HG02840 (cell line): ENCODE measurements at regions not wholly inside any gene's neighbourhood (a gene's known extent, or its start where the extent isn't known, plus 50 kb on each side); places are given as distances from the start of the nearest gene placed in this dataset.

Experiments
- ATAC-seq: cut with Tn5 transposase; IDR thresholded peaks from one replicate; pipeline ENCODE4 v1.9.1; 2021; ENCODE audit warnings: mild to moderate bottlenecking, moderate library complexity, moderate number of reproducible peaks; ENCODE audit not compliant: unreplicated experiment, low FRiP score

- ATAC-seq: no peak
These were observed 425.3 kb upstream of the CDH6 start for GRCh38 chr5:30768056-30768690.

GRCh38 chr5:30765706-30766105 is 427.8 kb upstream of the CDH6 start:
- no peak for ATAC-seq

DNA sequence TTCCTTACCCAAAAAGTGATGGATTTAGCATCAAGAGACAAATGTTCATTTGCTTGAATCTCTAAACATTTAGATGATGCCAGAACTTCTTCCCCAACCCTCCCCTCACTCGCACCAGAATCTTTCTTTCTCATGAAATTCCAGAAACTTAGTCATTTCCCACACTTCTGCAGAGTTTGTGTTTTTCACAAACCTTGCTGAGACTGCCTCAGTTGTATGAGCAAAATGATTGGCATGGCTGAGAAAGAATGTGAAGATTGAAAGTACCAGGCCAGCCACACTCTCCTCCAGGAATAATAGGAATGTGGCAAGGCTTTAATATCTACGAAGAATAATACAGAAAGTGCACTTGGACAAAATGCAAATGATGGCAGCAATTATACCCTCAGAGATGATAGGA is 428.3 kb upstream of the CDH6 start:
- ATAC-seq: no peak

DNA sequence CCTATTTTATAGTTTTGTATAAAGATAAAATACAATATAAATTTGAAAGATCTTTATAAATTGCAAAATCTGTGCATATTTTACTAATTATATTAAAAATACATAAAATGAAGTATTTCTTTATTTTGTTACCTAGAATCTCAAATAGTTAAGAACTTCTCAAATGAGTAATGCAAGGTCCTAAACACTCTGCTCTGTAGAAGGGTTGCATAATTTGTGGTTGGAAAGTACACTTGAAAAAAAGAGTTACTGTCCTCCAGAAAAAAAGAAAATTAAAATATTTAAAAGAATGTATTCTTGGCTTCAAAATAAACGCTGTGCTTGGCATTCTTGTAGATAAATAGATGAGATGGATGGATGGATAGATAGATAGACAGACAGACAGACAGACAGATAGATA is 428.8 kb upstream of the CDH6 start:
- ATAC-seq: no peak

GRCh38 chr5:30759731-30760130 is 433.8 kb upstream of the CDH6 start:
- no peak for ATAC-seq

DNA sequence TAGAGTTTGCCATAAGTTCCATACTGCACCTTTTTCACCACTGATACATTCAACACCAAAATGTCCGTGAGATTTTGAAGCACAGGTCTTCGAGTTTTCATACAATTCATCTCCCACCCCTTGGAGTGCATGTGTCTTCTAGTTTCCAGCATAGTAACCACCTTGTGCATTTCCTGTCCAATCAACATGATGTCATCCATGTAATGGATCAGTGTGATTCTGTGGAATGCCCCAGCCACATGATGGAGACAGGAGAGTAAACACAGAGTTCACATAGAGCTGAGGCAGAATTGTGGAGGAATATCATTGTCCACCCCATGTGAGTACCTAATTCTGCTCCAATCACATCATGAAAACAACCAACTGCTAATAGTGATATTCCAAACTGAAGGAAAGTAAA is 441.5 kb upstream of the CDH6 start:
- ATAC-seq: no peak

GRCh38 chr5:30749971-30750370 is 443.5 kb upstream of the CDH6 start:
- ATAC-seq: no peak

- no peak for ATAC-seq
These were observed 446.1 kb upstream of the CDH6 start for GRCh38 chr5:30747412-30747811.

- no peak for ATAC-seq
These were observed 456.8 kb upstream of the CDH6 start for GRCh38 chr5:30736669-30737068.

GRCh38 chr5:30734118-30734517 is 459.4 kb upstream of the CDH6 start:
- ATAC-seq: no peak

DNA sequence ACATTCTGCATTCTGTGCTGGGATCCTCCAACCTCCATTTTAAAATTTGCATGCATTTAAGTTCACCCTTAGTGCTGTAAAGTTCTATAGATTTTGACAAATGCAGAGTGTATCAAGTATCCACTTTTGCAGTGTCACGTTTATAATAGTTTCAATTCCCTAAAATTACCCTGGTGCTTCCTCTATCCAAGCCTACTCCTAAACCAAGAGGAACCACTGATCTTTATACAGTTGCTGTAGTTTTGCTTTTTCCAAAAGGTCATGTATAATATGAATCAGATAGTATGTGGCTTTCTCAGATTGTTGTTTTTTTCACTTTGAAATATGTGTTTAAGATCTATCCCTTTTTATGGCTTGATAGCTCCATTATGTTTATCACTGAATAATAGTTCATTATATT is 468.4 kb upstream of the CDH6 start:
- ATAC-seq: no peak

- ATAC-seq: no peak
These were observed 495.3 kb upstream of the CDH6 start for GRCh38 chr5:30698217-30698616.

GRCh38 chr5:30693326-30693725 is 500.2 kb upstream of the CDH6 start:
- no peak for ATAC-seq

- ATAC-seq: no peak
These were observed 502.6 kb upstream of the CDH6 start for GRCh38 chr5:30690931-30691330.

DNA sequence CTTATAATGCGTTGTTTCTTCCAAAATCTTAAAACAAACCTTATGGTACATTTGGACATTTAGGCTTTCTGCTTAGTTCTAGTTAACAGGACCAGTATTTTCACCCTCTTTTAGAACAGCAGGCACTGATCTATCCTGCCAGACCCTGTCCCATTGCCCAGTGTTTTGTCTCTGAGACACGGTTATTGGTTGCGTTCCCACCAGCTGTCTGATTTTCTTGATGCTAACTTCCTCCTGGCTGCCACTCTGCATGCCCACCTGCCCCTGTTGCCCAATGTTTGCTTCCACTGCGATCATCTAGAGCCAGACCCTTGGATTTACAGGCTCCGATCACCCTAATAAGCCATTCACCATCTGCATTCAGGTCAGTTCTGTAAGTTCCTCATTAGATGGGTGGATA is 506.0 kb upstream of the CDH6 start:
- ATAC-seq: no peak

GRCh38 chr5:30686530-30686929 is 507.0 kb upstream of the CDH6 start:
- no peak for ATAC-seq

DNA sequence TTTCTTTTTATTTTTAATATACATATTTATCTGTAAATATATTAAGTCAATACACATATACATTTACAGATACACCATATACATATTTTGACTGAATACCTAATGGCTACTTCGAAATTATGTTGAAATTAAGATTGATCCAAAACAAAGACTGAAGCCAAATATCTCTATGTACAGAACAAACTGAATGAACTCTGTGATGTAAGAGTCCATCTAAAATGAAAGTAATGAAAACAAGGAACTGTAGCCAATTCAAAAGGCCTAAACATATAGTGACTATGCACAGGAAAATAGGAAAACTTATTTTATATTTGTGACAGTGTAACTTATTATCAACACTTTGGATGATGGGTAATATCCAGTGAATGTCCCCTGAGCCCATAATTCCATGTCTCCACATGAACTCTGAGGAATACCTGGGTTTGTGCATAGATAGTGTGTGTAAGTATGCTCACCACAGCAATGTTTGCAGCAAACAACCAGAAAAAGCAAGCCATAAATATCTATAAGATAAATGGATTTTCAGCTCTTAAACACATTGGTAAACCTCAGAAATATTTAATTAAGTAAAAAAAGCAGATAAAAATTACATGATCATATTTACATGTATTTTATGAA is 517.2 kb upstream of the CDH6 start:
- no peak for ATAC-seq

- ATAC-seq: no peak
These were observed 526.2 kb upstream of the CDH6 start for GRCh38 chr5:30667293-30667692.

- no peak for ATAC-seq
These were observed 530.0 kb upstream of the CDH6 start for GRCh38 chr5:30663536-30663935.

- no peak for ATAC-seq
These were observed 531.1 kb upstream of the CDH6 start for GRCh38 chr5:30662373-30662772.

- ATAC-seq: no peak
These were observed 531.8 kb upstream of the CDH6 start for GRCh38 chr5:30661730-30662129.

GRCh38 chr5:30659417-30659816 is 534.1 kb upstream of the CDH6 start:
- no peak for ATAC-seq

DNA sequence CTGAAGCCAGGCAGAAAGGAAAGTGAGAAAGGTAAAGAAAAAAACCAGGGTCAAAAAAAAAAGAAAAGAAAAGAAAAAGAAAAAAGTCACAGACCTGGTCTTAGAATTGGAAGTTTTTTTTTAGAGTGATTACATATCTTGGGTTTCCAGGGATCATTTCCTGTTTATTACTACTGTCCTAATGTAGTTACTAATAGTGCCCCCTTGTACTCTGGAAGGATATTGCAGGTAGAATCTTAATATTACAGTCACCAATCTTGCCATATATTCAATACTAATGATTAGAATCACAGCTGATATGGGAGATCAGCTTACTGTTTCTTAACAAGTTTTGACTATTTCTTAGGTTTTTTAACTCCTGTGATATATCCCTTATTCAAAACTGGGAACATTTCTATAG is 543.2 kb upstream of the CDH6 start:
- no peak for ATAC-seq
